SKM-1 treated with dmso at 0.1 percent for 144 hours (cell line): ENCODE measurements at regions not wholly inside any gene's neighbourhood (a gene's known extent, or its start where the extent isn't known, plus 50 kb on each side); places are given as distances from the start of the nearest gene placed in this dataset.
"Not testable (repeated sequence)": the region's sequence is repeated elsewhere in the genome, so short reads cannot be mapped to it uniquely, and the experiment has no call there.

Experiments
- DNase-seq: peaks from one replicate; lab custom pipeline; 2025; ENCODE audit not compliant: unreplicated experiment; lab: John Stamatoyannopoulos, UW

DNA sequence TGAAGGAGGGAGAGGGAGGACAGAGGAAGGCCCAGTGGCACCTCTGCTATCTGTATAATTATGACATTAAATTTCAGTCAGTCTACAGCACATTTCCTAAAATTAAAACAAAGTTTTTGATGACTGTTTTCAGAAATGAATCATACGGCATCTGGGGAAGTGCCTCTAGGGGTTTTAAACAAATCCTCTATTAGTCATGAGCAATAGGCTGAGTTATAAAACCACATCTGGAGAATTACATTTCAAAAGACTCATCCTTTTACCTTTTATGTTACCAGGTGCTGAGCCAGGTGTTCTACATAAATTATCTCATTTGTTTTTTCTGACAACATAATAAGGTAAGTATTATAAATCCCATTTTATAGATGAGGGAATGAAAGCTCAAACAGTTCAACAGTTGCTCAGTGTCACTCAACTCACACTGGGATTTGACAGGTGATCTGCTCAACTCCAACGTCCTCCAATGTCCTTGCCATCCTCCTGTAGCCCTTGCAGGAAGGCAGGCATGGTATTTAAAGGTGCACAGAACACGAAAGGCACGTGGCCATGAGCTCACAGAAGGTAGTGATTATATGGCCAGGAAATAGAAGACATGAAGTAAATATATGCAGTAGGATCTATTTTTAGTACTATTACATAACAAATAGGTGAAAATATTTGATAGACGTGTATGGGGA, 184.2 kb upstream of the MAN1A1 start:
- DNase-seq = no peak

DNA sequence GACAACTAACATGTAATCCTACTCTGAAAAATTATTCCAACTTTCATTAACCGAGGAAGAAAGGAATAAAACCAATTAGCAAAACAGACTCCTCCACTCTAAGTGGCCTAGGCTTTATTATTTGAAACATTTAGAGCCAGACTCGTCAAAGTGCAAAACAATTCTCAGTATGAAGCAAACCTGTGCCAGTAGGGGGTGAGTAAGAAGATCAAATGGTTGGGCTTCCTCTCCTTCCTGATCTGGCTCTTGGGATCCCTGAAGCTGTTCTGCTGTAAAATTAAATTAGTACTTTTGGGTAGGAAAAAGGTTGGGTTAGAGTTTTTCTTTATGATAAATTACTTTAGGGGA, 177.6 kb upstream of the MAN1A1 start:
- no peak for DNase-seq

- no peak for DNase-seq
These were observed 177.1 kb upstream of the MAN1A1 start for GRCh38 chr6:119526561-119527230.

- no peak for DNase-seq
These were observed 174.8 kb upstream of the MAN1A1 start for GRCh38 chr6:119524410-119524809.

DNA sequence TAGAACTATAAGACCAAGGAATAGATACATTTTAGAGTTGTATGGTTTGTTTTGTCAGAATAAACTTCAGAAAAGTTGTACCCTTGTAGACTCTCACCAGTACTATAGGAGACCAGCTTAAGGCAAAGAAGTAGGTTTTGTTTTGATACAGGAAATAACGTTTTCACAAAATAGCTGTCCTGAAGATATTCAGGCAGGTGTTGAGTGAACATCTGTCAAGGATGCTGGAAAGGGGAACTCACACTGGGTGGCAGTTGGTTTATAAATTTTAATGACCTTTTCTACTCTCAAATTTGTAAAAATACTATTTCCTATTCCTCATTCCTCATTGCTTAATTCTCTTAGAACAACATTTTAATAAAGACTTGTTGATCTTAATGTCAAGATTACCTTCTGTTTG, 174.0 kb upstream of the MAN1A1 start:
- DNase-seq = no peak

DNA sequence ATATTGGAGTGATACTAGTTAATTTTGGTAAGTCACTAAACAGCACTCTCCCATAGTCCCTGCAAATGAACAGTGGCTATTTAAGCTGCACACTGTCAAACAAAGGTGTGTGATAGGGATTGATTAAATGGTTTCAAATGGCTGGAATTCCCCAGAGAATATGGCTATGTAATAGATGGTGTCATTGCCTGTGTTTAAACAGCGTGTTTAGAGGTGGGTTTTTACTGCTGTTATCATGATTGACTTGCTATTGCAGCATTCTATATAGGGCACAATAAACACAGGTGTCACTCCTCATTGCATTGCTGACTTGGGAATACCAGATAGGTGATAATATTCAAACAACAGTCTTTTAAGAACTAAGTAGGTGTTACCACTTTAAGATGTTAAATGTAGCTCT, 171.7 kb upstream of the MAN1A1 start:
- no peak for DNase-seq

DNA sequence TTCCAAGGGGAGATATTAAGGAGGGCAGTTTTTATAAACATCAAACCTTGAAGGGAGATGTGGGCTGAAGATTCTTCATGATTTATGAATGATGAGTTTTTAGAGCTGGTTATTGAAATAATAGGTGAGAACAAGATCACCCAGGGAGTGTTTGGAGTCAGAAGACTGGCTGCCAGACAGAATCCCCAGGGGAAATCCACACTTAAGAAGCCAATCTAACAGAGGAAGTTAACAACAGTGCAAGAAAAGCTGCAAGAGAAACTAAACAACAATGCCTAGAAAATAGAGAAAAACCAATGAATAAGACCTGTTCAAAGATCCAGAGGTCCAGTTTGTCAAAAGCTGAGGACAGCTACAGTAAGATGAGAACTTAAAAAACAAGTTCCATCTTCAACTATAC, 167.9 kb upstream of the MAN1A1 start:
- no peak for DNase-seq

DNA sequence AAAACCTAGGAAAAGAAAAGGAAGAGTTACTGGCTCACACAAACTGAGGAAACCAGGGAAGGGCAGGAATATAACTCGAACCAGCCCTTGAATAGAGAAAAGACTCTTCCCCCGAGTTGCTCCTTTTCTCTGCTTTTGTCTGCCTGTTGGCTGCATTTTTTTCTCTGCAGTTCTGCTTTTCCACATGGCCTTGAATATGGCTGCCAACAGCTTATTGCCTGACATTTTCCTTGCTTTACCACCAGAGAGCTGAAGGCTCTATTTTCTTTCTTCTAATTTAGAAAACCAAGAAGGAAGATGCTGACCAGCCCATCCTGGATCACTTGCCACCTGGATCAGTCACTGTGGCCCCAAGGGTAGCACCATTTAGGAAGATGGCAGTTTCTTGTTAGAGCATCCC, 164.8 kb upstream of the MAN1A1 start:
- DNase-seq = no peak

- DNase-seq = no peak
These were observed 161.5 kb upstream of the MAN1A1 start for GRCh38 chr6:119511024-119511423.

DNA sequence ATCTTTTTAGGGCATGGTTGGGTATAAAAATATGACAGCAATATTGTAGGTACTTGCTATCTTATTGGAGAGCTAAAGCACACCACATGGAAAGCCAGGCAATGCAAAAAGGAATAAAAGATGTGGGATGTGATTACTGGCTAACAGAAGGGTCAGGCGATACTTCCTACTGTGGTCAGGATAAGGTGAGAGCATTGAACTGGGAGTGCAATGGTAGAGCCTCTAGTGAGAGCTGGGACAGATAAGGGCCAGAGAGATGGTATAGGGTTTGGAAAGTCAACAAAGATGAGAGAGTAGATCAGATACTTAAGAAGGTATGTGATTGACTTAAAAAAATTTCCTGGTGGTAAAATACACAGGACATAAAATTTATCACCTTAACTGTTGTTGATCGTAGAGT, 160.7 kb upstream of the MAN1A1 start:
- no peak for DNase-seq

- DNase-seq = no peak
These were observed 157.1 kb upstream of the MAN1A1 start for GRCh38 chr6:119506631-119507174.

- DNase-seq = no peak
These were observed 152.4 kb upstream of the MAN1A1 start for GRCh38 chr6:119501798-119502483.

DNA sequence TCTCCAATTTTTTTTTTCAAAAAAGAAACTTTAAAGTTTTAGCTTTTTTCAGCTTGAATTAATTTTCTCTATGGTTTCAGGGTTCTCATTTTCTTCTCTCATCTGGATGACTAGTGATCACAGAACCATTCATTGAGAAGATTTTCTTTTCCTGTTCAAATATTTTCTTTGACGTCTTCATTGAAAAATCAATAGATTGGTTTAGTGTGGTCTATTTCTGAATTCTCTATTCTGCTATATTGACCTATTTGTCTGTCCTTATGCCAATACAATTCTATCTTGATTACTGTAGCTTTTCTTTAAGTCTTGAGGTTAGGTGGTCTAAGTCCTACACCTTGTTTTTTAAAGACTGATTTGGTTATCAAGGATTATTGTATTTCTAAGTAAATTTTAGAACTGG, 150.2 kb upstream of the MAN1A1 start:
- DNase-seq = no peak

GRCh38 chr6:119497988-119498727, 148.6 kb upstream of the MAN1A1 start:
- no peak for DNase-seq

DNA sequence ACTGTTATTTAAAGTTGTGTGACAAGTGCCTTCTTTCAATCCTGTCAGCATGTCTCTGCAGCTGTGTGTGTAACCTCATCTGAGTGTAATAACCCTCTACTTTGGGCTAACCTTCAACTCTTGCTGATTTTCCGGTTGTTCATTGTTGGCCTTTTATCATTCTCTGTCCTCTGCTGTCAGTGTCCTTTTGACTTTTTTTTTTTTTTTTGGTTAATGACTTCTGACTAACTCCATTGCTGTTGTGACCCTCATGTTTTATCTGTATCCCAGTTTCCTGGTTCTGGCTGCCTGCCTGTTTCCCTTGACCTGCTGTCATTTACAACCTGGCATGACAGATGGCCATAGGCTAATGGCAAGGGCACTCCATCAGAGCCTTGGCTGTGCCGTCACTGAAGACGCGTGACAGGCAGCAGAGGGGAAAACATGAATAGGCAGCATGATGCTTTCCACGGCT, 145.7 kb upstream of the MAN1A1 start:
- DNase-seq = no peak

GRCh38 chr6:119493980-119494379, 144.4 kb upstream of the MAN1A1 start:
- no peak for DNase-seq

- not testable (repeated sequence) for DNase-seq
These were observed 141.6 kb upstream of the MAN1A1 start for GRCh38 chr6:119491112-119491511.

DNA sequence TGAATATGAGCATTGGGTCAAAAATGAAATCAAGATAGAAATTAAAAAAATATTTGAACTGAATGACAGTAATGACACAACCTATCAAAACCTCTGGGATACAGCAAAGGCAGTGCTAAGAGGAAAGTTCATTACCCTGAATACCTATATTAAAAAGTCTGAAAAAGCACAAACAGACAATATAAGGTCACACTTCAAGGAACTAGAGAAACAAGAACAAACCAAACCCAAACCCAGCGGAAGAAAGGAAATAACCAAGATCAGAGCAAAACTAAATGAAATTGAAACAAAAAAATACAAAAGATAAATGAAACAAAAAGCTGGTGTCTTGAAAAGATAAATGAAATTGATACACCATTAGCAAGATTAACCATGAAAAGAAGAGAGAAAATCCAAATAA, 140.5 kb upstream of the MAN1A1 start:
- DNase-seq = not testable (repeated sequence)

DNA sequence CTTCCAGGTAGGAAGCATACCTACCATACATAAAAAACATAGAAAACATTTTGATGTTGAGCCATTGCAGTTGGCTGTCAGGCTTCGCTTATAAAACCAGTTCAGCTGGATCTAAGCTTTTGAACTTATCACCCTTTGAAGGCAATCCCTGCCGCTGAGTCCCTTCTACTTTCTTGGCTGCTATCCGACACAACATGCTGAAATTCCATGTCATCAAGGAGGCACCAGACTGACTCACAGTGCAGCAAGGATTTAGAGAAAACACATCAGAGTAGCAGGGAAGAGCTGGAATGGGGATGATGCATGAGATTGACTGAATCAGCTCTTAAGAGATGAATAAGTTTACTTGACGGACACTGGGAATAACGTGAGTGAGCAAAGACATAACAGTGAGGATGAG, 135.0 kb upstream of the MAN1A1 start:
- DNase-seq = no peak

GRCh38 chr6:119483908-119484307, 134.3 kb upstream of the MAN1A1 start:
- DNase-seq = no peak

DNA sequence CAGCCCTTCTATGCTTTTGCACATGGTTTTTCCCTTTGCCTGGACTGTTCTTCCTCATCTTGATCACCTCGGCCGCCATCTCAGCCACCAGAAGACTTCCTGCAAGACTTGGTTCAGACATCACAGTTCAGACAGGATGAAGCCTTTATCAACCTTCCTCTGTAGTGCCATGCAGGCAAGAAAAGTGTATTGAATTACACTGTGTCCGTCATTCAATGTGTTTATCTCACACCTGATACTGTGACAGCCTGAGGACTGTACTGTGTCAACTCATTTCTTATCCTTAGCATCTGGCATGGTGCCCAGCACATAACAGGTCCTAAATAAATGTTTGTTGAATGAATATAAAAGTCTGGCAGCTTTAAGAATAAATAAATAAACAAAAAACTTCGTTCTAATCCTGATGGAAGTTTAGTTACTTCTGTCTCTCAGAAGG, 133.3 kb upstream of the MAN1A1 start:
- DNase-seq = no peak
